Vagina (tissue), 2 donors: ENCODE measurements at regions not wholly inside any gene's neighbourhood (a gene's known extent, or its start where the extent isn't known, plus 50 kb on each side); places are given as distances from the start of the nearest gene placed in this dataset.

Source experiments
- DNase-seq, 2 donors: peaks; one replicate each; pipeline ENCODE4 v3.0.0-alpha.2; 2017; ENCODE audit errors: extremely low spot score in 2 of 2
- H3K27ac ChIP-seq: fragments of 200-600 bp; sonication (generic); one replicate; pipeline ENCODE4 v1.5.1; 2019
- H3K27me3 ChIP-seq: fragments of 200-600 bp; sonication (generic); one replicate; pipeline ENCODE4 v1.5.1; 2019
- H3K36me3 ChIP-seq, 2 donors: fragments of 200-600 bp; sonication (generic); one replicate each; pipeline ENCODE4 v1.5.1; 2017 to 2019
- H3K4me1 ChIP-seq: fragments of 200-600 bp; sonication (generic); one replicate; pipeline ENCODE4 v1.5.1; 2019
- H3K4me3 ChIP-seq, 2 donors: fragments of 200-600 bp; sonication (generic); 1 replicate in 1 of 2; 2 replicates in 1 of 2; pipeline ENCODE4 v1.5.1; 2016 to 2019
- H3K9me3 ChIP-seq: fragments of 200-600 bp; sonication (generic); one replicate; pipeline ENCODE4 v1.5.1; 2019
- POLR2A ChIP-seq, 2 donors: fragments of 450-650 bp; IDR thresholded peaks; one replicate each; pipeline ENCODE4 v1.6.1; 2017; ENCODE audit warnings: antibody characterized with exemption in 2 of 2, mild to moderate bottlenecking in 2 of 2, moderate library complexity in 2 of 2
- POLR2AphosphoS5 ChIP-seq, 2 donors: sonication (generic); formaldehyde crosslinking; IDR thresholded peaks; one replicate each; pipeline ENCODE4 v1.9.0; 2017; ENCODE audit warnings: antibody characterized with exemption in 2 of 2, mild to moderate bottlenecking in 2 of 2, low read depth in 1 of 2; ENCODE audit not compliant: insufficient read depth in 1 of 2
- intact Hi-C: fragments of 100-400 bp; cut with DNase I; formaldehyde crosslinking; loops from one replicate; pipeline ENCODE4 v1.15.1; 2023
- TF ChIP-seq, protein P1 (sequence below), 3 experiments: fragments of 450-650 bp in 2 of 3; fragments of 200-600 bp in 1 of 3; sonication (generic) in 1 of 3; IDR thresholded peaks; one replicate each; pipeline ENCODE4 v1.5.1; 2017 to 2019; ENCODE audit warnings: antibody characterized with exemption in 3 of 3, mild to moderate bottlenecking in 2 of 3, moderate library complexity in 2 of 3

DNA sequence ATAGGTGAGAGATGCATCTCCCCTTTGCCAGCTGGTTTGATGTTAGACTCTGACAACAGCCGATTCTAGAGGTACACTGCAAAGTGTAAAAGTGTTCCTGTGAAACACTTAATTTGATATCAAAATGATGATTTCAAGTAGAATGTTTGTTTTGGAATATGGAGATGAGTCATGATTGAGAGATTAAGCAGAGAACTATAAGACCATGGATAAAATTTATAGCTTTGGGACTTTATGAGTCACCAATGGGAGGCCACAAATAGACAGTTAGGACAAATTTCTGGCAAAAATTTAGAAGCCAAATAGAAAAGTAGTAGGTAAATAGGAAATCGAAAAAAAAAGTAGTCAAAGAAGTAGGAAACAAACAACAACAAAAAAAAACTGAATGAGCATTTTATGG is 672.5 kb downstream of the NSUN3 start:
- intact Hi-C loops, result no loop called here

DNA sequence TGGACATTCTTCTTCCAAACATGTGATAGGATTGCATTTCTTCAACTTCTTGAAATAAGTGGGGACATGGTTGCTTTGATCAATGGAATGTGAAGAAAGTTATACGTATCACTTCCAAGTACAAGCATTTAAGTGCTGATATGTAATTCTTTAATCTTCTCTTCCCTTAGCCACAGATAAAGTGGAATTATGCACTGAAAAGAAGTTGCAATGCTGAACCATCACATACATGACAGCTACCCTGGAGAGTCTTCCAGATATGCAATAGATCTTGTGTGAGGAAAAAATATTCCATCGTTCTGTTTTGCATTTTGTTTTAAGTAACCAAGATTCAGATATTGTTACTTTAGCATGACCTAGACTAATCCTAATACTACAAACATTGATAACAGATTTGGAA is 674.3 kb downstream of the NSUN3 start:
- intact Hi-C loops, result no loop called here
- no peak overlapping the region for H3K27ac ChIP-seq
- H3K27me3 ChIP-seq, result no peaks in the 10 kb centered on the region
- DNase-seq, result no peak
- H3K4me3 ChIP-seq, result no peak overlapping the region
- H3K4me1 ChIP-seq, result no peaks in the 10 kb centered on the region
- TF ChIP-seq, protein P1, sequence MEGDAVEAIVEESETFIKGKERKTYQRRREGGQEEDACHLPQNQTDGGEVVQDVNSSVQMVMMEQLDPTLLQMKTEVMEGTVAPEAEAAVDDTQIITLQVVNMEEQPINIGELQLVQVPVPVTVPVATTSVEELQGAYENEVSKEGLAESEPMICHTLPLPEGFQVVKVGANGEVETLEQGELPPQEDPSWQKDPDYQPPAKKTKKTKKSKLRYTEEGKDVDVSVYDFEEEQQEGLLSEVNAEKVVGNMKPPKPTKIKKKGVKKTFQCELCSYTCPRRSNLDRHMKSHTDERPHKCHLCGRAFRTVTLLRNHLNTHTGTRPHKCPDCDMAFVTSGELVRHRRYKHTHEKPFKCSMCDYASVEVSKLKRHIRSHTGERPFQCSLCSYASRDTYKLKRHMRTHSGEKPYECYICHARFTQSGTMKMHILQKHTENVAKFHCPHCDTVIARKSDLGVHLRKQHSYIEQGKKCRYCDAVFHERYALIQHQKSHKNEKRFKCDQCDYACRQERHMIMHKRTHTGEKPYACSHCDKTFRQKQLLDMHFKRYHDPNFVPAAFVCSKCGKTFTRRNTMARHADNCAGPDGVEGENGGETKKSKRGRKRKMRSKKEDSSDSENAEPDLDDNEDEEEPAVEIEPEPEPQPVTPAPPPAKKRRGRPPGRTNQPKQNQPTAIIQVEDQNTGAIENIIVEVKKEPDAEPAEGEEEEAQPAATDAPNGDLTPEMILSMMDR (IDR thresholded peaks at IDR 0.05), result no peak
- TF ChIP-seq POLR2A (IDR thresholded peaks at IDR 0.05), result no peak
- no peak for TF ChIP-seq POLR2AphosphoS5 (IDR thresholded peaks at IDR 0.05; ENCODE audit: insufficient read depth in 1 of 2, low read depth in 1 of 2)
- H3K9me3 ChIP-seq, result no peaks in the 10 kb centered on the region
- H3K36me3 ChIP-seq, result no peaks in the 10 kb centered on the region

More for the DNA sequence above, 672.5 kb downstream of the NSUN3 start:
- H3K27me3 ChIP-seq, result no peaks in the 10 kb centered on the region
- no peak overlapping the region for H3K27ac ChIP-seq
- H3K4me3 ChIP-seq, result no peak overlapping the region
- no peaks in the 10 kb centered on the region for H3K4me1 ChIP-seq
- DNase-seq, result no peak
- H3K36me3 ChIP-seq, result no peaks in the 10 kb centered on the region
- no peaks in the 10 kb centered on the region for H3K9me3 ChIP-seq
- TF ChIP-seq, protein P1 (IDR thresholded peaks at IDR 0.05), result no peak
- TF ChIP-seq POLR2A (IDR thresholded peaks at IDR 0.05), result no peak

DNA sequence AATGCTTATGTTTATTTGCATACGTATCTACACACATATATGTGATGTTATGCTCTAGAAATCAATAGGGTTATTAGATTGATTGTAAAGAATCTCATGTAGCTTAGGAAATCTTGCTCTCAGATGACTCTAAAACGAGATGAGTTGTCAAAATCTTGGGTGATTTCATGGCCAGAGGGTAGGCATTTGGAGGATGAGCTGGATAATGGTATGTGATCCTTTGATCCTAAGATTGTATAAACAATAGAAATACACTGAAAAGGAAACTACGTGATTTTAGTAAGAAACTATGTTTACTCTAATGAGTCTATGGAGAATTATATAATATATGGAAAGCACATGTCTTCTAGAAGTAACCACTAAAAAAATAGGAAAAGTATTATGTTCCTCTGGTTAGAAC is 676.6 kb downstream of the NSUN3 start:
- no peak overlapping the region for H3K4me3 ChIP-seq
- intact Hi-C loops, result no loop called here
- no peaks in the 10 kb centered on the region for H3K27me3 ChIP-seq
- TF ChIP-seq, protein P1 (IDR thresholded peaks at IDR 0.05), result no peak
- TF ChIP-seq POLR2AphosphoS5 (IDR thresholded peaks at IDR 0.05; ENCODE audit: insufficient read depth in 1 of 2, low read depth in 1 of 2), result no peak
- TF ChIP-seq POLR2A (IDR thresholded peaks at IDR 0.05), result no peak
- no peak overlapping the region for H3K27ac ChIP-seq
- H3K4me1 ChIP-seq, result no peaks in the 10 kb centered on the region
- no peaks in the 10 kb centered on the region for H3K36me3 ChIP-seq
- H3K9me3 ChIP-seq, result no peaks in the 10 kb centered on the region
- DNase-seq, result no peak

DNA sequence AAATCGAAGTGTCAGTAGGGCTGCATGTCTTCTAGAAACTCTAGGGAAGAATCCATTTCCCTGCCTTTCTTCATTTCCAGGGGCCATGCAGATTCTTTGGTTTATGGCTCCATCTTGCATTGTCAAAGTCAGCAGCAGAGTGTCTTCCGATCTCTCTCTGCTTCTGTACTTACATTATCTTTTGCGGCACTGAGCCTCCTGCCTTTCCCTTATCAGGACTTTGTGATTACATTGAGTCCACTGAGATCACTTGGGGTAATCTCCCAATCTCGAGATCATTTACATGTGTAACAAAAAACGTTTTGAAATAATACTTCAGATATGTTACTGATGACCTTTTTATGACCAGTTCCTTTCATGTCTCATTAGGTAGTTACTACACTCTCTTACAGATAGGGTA is 695.9 kb downstream of the NSUN3 start:
- Histone ChIP-seq H3K4me1 (no peaks in the 10 kb centered on the region), H3K9me3 (no peaks in the 10 kb centered on the region), H3K27ac (no peak overlapping the region), H3K36me3 (no peaks in the 10 kb centered on the region), H3K4me3 (no peak overlapping the region), H3K27me3 (no peaks in the 10 kb centered on the region)
- TF ChIP-seq, protein P1 (IDR thresholded peaks at IDR 0.05), result no peak
- TF ChIP-seq POLR2AphosphoS5 (IDR thresholded peaks at IDR 0.05; ENCODE audit: insufficient read depth in 1 of 2, low read depth in 1 of 2) (no peak), POLR2A (IDR thresholded peaks at IDR 0.05) (no peak)
- intact Hi-C loops, result no loop called here
- no peak for DNase-seq

DNA sequence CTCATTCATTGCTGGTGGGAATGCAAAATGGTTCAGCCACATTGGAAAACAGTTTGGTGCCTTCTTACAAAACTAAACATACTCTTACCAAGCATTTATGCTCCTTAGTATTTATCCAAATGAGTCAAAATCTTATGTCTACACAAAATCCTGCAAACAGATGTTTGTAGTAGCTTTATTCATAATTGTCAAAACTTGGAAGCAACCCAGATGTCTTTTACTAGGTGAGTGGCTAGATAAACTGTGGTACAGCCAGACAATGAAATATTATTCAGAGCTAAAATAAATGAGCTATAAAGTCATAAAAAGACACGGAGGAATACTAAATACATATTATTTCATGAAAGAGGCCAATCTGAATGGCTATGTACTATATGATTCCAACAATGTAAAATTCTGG is 709.5 kb downstream of the NSUN3 start:
- no peak overlapping the region for H3K4me3 ChIP-seq
- TF ChIP-seq POLR2A (IDR thresholded peaks at IDR 0.05) (no peak), POLR2AphosphoS5 (IDR thresholded peaks at IDR 0.05; ENCODE audit: insufficient read depth in 1 of 2, low read depth in 1 of 2) (no peak)
- TF ChIP-seq, protein P1 (IDR thresholded peaks at IDR 0.05), result no peak
- intact Hi-C loops, result no loop called here

More for the DNA sequence above, 709.5 kb downstream of the NSUN3 start:
- DNase-seq, result no peak
- Histone ChIP-seq H3K9me3 (no peaks in the 10 kb centered on the region), H3K27ac (no peak overlapping the region), H3K27me3 (no peaks in the 10 kb centered on the region), H3K36me3 (no peaks in the 10 kb centered on the region), H3K4me1 (no peaks in the 10 kb centered on the region)
